HEK293 (cell line): ENCODE measurements at regions not wholly inside any gene's neighbourhood (a gene's known extent, or its start where the extent isn't known, plus 50 kb on each side); places are given as distances from the start of the nearest gene placed in this dataset.
A peak's percentile ranks its signal among the peaks of the same experiment; 100 is the strongest.

Source experiments
- CTCF ChIA-PET: fragments of 350-600 bp; formaldehyde crosslinking; extraction: SDS; loops from one replicate; lab custom pipeline; 2021; ENCODE audit warnings: antibody characterized with exemption; lab: Yijun Ruan, JAX
- POLR2A ChIA-PET: fragments of 300-600 bp; formaldehyde crosslinking; extraction: SDS; loops from one replicate; lab custom pipeline; 2020; ENCODE audit warnings: antibody characterized with exemption, inconsistent platforms; lab: Yijun Ruan, JAX
- H3K27ac ChIP-seq: fragments of 200-500 bp; sonication (Bioruptor generic); 2 replicates; pipeline ENCODE4 v1.5.1; 2014; ENCODE audit warnings: low read depth, low read length, control low read depth, inconsistent platforms; ENCODE audit errors: extremely low read depth
- H3K36me3 ChIP-seq, 2 experiments: fragments of 200-500 bp in 1 of 2; sonication (Bioruptor generic) in 1 of 2; 1 replicate in 1 of 2; 2 replicates in 1 of 2; pipeline ENCODE4 v1.5.1; 2014 to 2017; ENCODE audit warnings: inconsistent platforms in 2 of 2, low read length in 2 of 2; ENCODE audit not compliant: control insufficient read depth in 2 of 2, insufficient read depth in 1 of 2
- H3K4me1 ChIP-seq: fragments of 200-500 bp; sonication (Bioruptor generic); 2 replicates; pipeline ENCODE4 v1.5.1; 2014; ENCODE audit warnings: mild to moderate bottlenecking, low read length, inconsistent platforms; ENCODE audit not compliant: control insufficient read depth, insufficient read depth
- H3K4me3 ChIP-seq: 2 replicates; pipeline ENCODE4 v1.5.1; 2011; ENCODE audit warnings: low read depth, mild to moderate bottlenecking, control low read depth, low read length, moderate library complexity
- H3K9me3 ChIP-seq: fragments of 200-500 bp; sonication (Bioruptor generic); 2 replicates; pipeline ENCODE4 v1.5.1; 2014; ENCODE audit warnings: low read depth, low read length, inconsistent platforms; ENCODE audit not compliant: control insufficient read depth, insufficient read depth
- BCL11B ChIP-seq: fragments of 450-650 bp; formaldehyde crosslinking; IDR thresholded peaks from 2 replicates; pipeline ENCODE4 v1.5.1; 2016; ENCODE audit warnings: low read depth, missing biosample characterization, missing genetic modification characterization
- HIC1 ChIP-seq: fragments of 450-650 bp; formaldehyde crosslinking; IDR thresholded peaks from 2 replicates; pipeline ENCODE4 v1.5.1; 2016; ENCODE audit warnings: missing biosample characterization, missing genetic modification characterization
- KLF8 ChIP-seq: fragments of 450-650 bp; formaldehyde crosslinking; IDR thresholded peaks from 2 replicates; pipeline ENCODE4 v1.5.1; 2016; ENCODE audit warnings: missing biosample characterization, missing genetic modification characterization
- MZF1 ChIP-seq: fragments of 450-650 bp; formaldehyde crosslinking; IDR thresholded peaks from 2 replicates; pipeline ENCODE4 v1.5.1; 2017; ENCODE audit warnings: missing biosample characterization, missing genetic modification characterization, borderline replicate concordance
- PRDM1 ChIP-seq: fragments of 450-650 bp; formaldehyde crosslinking; IDR thresholded peaks from 2 replicates; pipeline ENCODE4; 2016; ENCODE audit warnings: missing biosample characterization, missing genetic modification characterization
- SCRT2 ChIP-seq: fragments of 450-650 bp; formaldehyde crosslinking; IDR thresholded peaks from 2 replicates; pipeline ENCODE4 v1.5.1; 2016; ENCODE audit warnings: missing biosample characterization, missing genetic modification characterization
- SETDB1 ChIP-seq: IDR thresholded peaks from one replicate; pipeline ENCODE4 v1.6.1; 2017; ENCODE audit warnings: mild to moderate bottlenecking, low read length, moderate library complexity, mixed read lengths; ENCODE audit not compliant: insufficient read length
- TCF7L2 ChIP-seq: IDR thresholded peaks from 2 replicates; pipeline ENCODE4 v1.6.1; 2011; ENCODE audit warnings: low read depth, mild to moderate bottlenecking, inconsistent platforms, low read length, moderate library complexity, borderline replicate concordance
- ZBTB20 ChIP-seq: fragments of 450-650 bp; formaldehyde crosslinking; IDR thresholded peaks from 2 replicates; pipeline ENCODE4 v1.5.1; 2016; ENCODE audit warnings: missing biosample characterization, missing genetic modification characterization
- ZNF132 ChIP-seq: fragments of 450-650 bp; formaldehyde crosslinking; IDR thresholded peaks from 2 replicates; pipeline ENCODE4 v1.5.1; 2017; ENCODE audit warnings: missing biosample characterization, missing genetic modification characterization, borderline replicate concordance
- ZNF148 ChIP-seq: fragments of 450-650 bp; formaldehyde crosslinking; IDR thresholded peaks from 2 replicates; pipeline ENCODE4 v1.5.0; 2017; ENCODE audit warnings: missing biosample characterization, missing genetic modification characterization, borderline replicate concordance
- ZNF239 ChIP-seq: fragments of 450-650 bp; formaldehyde crosslinking; IDR thresholded peaks from 2 replicates; pipeline ENCODE4 v1.5.1; 2016; ENCODE audit warnings: missing biosample characterization, missing genetic modification characterization
- ZNF248 ChIP-seq: fragments of 450-650 bp; formaldehyde crosslinking; IDR thresholded peaks from 2 replicates; pipeline ENCODE4 v1.5.1; 2017; ENCODE audit warnings: missing biosample characterization, missing genetic modification characterization
- ZNF266 ChIP-seq: fragments of 450-650 bp; formaldehyde crosslinking; IDR thresholded peaks from 2 replicates; pipeline ENCODE4 v1.5.1; 2016; ENCODE audit warnings: missing biosample characterization, missing genetic modification characterization, low read depth
- ZNF280C ChIP-seq: fragments of 450-650 bp; formaldehyde crosslinking; IDR thresholded peaks from 2 replicates; pipeline ENCODE4 v1.5.1; 2016; ENCODE audit warnings: missing biosample characterization, missing genetic modification characterization
- ZNF37A ChIP-seq: fragments of 450-650 bp; IDR thresholded peaks from 2 replicates; pipeline ENCODE4 v1.5.1; 2018; ENCODE audit warnings: missing biosample characterization, missing genetic modification characterization
- ZNF391 ChIP-seq: fragments of 450-650 bp; formaldehyde crosslinking; IDR thresholded peaks from 2 replicates; pipeline ENCODE4 v1.5.1; 2016; ENCODE audit warnings: low read depth, missing biosample characterization, missing genetic modification characterization, borderline replicate concordance
- ZNF549 ChIP-seq: fragments of 450-650 bp; IDR thresholded peaks from 2 replicates; pipeline ENCODE4 v1.5.1; 2018; ENCODE audit warnings: missing biosample characterization, missing genetic modification characterization, mild to moderate bottlenecking, inconsistent platforms, moderate library complexity
- ZNF76 ChIP-seq: fragments of 450-650 bp; formaldehyde crosslinking; IDR thresholded peaks from 2 replicates; pipeline ENCODE4; 2016; ENCODE audit warnings: low read depth, missing biosample characterization, missing genetic modification characterization, borderline replicate concordance

GRCh38 chr17:71842986-71843385, 277.8 kb upstream of the SOX9 start:
- TF ChIP-seq SETDB1 (peak; percentile 48), ZNF391 (tag by site-specific recombination) (no peak), HIC1 (tag by site-specific recombination) (no peak), ZNF549 (peak; percentile 90)
- Histone ChIP-seq H3K27ac (no peak overlapping the region), H3K9me3 (no peaks in the 10 kb centered on the region; the same call in 1 of the 2 replicates), H3K36me3 (no peaks in the 10 kb centered on the region), H3K4me1 (no peaks in the 10 kb centered on the region), H3K4me3 (no peak overlapping the region)
- POLR2A ChIA-PET: no interaction called here
- CTCF ChIA-PET: no interaction called here

GRCh38 chr17:71845337-71845736, 275.5 kb upstream of the SOX9 start:
- no peak overlapping the region for H3K27ac ChIP-seq
- H3K36me3 ChIP-seq: no peaks in the 10 kb centered on the region
- H3K4me1 ChIP-seq: no peaks in the 10 kb centered on the region
- ChIA-PET POLR2A (no interaction called here), CTCF (no interaction called here)
- H3K4me3 ChIP-seq: no peak overlapping the region
- TF ChIP-seq SETDB1 (peak; percentile 4), SCRT2 (peak; percentile 42; the same call in 1 of the 2 replicates), ZNF239 (tag by site-specific recombination) (no peak)
- H3K9me3 ChIP-seq: no peaks in the 10 kb centered on the region; the same call in 1 of the 2 replicates

GRCh38 chr17:71846561-71847110, 274.2 kb upstream of the SOX9 start:
- no peak overlapping the region for H3K27ac ChIP-seq
- no peaks in the 10 kb centered on the region; the same call in 1 of the 2 replicates for H3K9me3 ChIP-seq
- ChIA-PET POLR2A (no interaction called here), CTCF (no interaction called here)
- TF ChIP-seq ZNF266 (tag by site-specific recombination) (no peak), ZNF76 (no peak), ZBTB20 (tag by site-specific recombination) (0 out of 2 replicates have a peak, but pooled peaks have one; percentile 17), MZF1 (tag by site-specific recombination) (0 out of 2 replicates have a peak, but pooled peaks have one; percentile 1)
- H3K4me1 ChIP-seq: no peaks in the 10 kb centered on the region
- H3K36me3 ChIP-seq: no peaks in the 10 kb centered on the region
- H3K4me3 ChIP-seq: no peak overlapping the region

- POLR2A ChIA-PET: no interaction called here
- Histone ChIP-seq H3K27ac (no peak overlapping the region), H3K9me3 (no peaks in the 10 kb centered on the region), H3K36me3 (no peaks in the 10 kb centered on the region), H3K4me3 (no peak overlapping the region), H3K4me1 (no peaks in the 10 kb centered on the region)
- CTCF ChIA-PET: interaction anchor here (0.6 kb wide), 2 partner anchors 8 to 1448 kb away, joined by 4 read pairs; no protein-coding TSS in a partner anchor
- TF ChIP-seq KLF8 (no peak), ZNF132 (tag by site-specific recombination) (no peak), ZNF37A (tag by site-specific recombination) (no peak), ZNF280C (no peak), ZNF148 (no peak), TCF7L2 (no peak), BCL11B (no peak), ZNF248 (tag by site-specific recombination) (no peak), PRDM1 (tag by site-specific recombination) (no peak)
These were observed 270.7 kb upstream of the SOX9 start for GRCh38 chr17:71849783-71850768.
